ENCODE measurements at regions not wholly inside any gene's neighbourhood (a gene's known extent, or its start where the extent isn't known, plus 50 kb on each side); places are given as distances from the start of the nearest gene placed in this dataset.

GRCh38 chr17:15039366-15039765 lies 225.8 kb downstream of the PMP22 start:
- no peak for TF ChIP-seq ZNF274 (IDR thresholded peaks at IDR 0.05; ENCODE audit: low read depth, low read length)
- no peak for TF ChIP-seq POLR2A (IDR thresholded peaks at IDR 0.05; ENCODE audit: borderline replicate concordance, extremely low read depth, insufficient read depth, insufficient read length)
- TF ChIP-seq CTCF (IDR thresholded peaks at IDR 0.05 in 2 of 3, conservative IDR thresholded peaks at IDR 0.05 in 1 of 3; ENCODE audit: borderline replicate concordance in 1 of 3, insufficient read depth in 1 of 3, low read depth in 2 of 3, low read length in 2 of 3) = no peak
- no peak for TF ChIP-seq ATF3 (IDR thresholded peaks at IDR 0.05)
- TF ChIP-seq RAD21 (IDR thresholded peaks at IDR 0.05; ENCODE audit: low read depth) = no peak
- TF ChIP-seq POLR2AphosphoS5 (IDR thresholded peaks at IDR 0.05; ENCODE audit: low read depth, low read length) = no peak
